ENCODE measurements at regions not wholly inside any gene's neighbourhood (a gene's known extent, or its start where the extent isn't known, plus 50 kb on each side); places are given as distances from the start of the nearest gene placed in this dataset.
"Not testable (repeated sequence)": the region's sequence is repeated elsewhere in the genome, so short reads cannot be mapped to it uniquely, and the experiment has no call there.

DNA sequence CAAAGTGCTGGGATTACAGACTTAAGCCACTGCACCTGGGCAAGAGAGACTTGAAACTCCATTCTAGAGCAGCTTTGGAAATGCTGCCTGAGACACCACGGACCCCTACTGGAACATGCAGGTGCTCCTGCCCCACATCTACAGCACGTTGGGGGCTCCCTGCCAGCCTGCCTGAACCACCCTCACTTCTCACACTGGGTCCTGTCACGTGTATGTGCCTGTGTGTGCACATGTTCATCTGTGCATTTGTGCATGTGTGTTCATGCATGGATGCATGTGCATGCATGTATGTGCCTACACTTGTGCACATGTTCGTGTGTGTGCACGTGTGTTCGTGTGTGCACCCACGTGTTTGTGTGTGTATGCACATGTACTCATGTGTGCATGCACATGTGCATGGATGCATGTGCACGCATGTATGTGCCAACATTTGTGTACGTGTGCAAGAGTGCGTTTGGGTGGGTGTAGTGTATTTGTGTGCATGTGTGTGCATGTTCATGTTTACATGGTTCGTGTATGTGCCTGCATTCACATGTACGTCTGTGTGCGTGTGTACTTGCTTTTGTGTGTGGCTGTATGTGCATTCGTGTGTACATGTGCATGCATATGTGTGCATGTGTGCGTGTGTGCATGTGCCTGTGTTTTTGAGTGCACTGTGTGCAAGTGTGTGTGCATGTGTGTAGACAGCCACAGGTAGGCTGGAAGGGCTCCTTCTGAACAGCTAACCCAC lies 428.1 kb upstream of the ZNF722 start:
- H3K4me1 ChIP-seq; DNase-seq (ENCODE audit: extremely low spot score); H3K27me3 ChIP-seq; H3K36me3 ChIP-seq; H3K27ac ChIP-seq (replicated peaks in 1 of 4); H3K4me3 ChIP-seq; intact Hi-C loops (cut with DNase I): not testable (repeated sequence)
- 74% methylated on average over 15 of the region's 15 CpGs for WGBS
- peaks cover 0 to 13% (median 0%) of the 10 kb centered on the region in 4 donors for H3K9me3 ChIP-seq

DNA sequence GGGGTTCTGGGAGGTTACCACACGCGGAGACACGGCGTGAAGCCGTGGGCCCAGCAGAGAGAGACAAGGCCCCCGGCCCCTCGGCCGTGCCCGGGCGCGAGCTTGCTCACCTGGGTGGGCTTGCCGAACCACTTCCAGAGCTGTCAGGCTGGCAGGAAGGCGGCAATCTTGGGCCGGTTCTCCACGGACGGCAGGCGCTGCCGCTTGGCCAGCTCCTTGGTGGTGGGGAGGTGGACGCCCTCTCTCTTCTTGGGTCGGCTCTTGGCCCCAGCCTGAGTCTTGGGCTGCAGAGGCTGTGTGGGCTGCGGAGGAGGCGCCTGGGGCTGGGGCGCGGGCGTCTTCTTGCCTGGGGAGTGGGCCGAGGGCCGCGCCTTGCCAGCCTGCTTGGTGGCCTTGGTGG lies 426.5 kb upstream of the ZNF722 start:
- DNase-seq (ENCODE audit: extremely low spot score); H3K27ac ChIP-seq (replicated peaks in 1 of 4); H3K4me3 ChIP-seq; H3K36me3 ChIP-seq; H3K4me1 ChIP-seq; intact Hi-C loops (cut with DNase I); H3K27me3 ChIP-seq: not testable (repeated sequence)
- H3K9me3 ChIP-seq, result peaks cover 0 to 16% (median 8%) of the 10 kb centered on the region in 4 donors
- WGBS, result 78% methylated on average over 11 of the region's 28 CpGs

DNA sequence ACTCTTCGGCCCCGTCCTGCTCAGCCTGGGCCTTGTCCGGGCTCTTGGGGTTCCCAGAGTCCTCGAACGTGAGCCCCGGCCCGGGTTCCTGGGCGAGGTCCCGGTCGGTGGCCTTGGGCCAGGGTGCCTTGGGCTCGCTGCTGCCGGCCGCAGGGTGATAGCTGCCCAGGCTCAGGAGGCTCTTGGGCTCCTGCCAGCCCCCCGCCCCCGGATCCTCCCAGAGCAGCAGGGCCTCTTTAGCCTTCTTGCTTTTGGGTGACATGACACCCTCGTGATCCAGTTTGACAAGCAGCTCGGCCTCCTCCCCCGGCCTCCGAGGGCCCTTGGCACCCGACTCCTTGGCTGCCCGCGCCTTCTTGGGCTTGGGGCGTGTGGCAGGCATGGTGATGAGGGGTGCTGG lies 425.7 kb upstream of the ZNF722 start:
- 100% methylated on average over 4 of the region's 23 CpGs for WGBS
- H3K4me1 ChIP-seq; H3K27ac ChIP-seq (replicated peaks in 1 of 4); H3K36me3 ChIP-seq; H3K4me3 ChIP-seq; intact Hi-C loops (cut with DNase I); DNase-seq (ENCODE audit: extremely low spot score); H3K27me3 ChIP-seq: not testable (repeated sequence)
- H3K9me3 ChIP-seq, result peaks cover 0 to 21% (median 8%) of the 10 kb centered on the region in 4 donors

DNA sequence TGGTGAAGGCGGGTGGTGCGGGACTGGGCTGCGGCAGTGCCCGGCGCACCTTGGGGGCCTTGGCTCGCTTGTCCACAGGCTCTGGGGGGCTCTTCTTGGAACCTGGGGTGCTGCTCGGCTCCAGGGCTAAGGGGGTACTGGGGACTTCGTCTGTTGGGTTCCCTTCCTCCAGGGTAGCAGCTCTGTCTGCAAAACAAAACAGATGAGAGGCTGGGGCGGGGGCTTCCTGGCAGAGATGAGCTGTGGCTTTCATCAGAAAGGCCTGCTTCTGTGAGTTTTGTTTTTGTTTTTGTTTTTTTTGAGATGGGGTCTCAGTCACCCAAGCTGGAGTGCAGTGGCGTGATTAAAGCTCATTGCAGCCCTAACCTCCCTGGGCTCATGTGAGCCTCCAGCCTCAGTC lies 425.2 kb upstream of the ZNF722 start:
- H3K27ac ChIP-seq (replicated peaks in 1 of 4); H3K4me3 ChIP-seq; H3K4me1 ChIP-seq; DNase-seq (ENCODE audit: extremely low spot score); H3K36me3 ChIP-seq; H3K27me3 ChIP-seq; intact Hi-C loops (cut with DNase I): not testable (repeated sequence)
- peaks cover 0 to 24% (median 8%) of the 10 kb centered on the region in 4 donors for H3K9me3 ChIP-seq
- 59% methylated on average over 4 of the region's 10 CpGs for WGBS

DNA sequence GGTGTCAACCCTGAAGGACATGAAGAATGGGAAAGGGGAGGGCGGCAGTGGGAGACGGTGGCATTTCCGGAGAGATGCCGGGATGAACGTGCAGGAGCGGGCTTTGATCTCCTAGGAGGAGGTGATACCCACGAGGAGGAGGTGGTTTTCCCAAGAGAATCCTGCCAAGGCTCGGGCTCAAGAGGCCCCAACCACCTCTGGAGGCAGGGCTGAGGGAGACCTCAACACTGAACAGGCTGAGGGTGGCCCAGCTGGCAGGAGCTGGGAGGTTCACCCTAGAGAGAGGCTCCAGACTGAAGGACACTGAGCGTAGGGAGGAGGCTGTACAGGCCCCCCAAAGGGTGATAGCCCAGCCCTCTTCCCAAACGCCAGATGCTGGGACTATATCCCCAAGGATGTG lies 422.2 kb upstream of the ZNF722 start:
- WGBS, result 61% methylated on average over 9 of the region's 10 CpGs

DNA sequence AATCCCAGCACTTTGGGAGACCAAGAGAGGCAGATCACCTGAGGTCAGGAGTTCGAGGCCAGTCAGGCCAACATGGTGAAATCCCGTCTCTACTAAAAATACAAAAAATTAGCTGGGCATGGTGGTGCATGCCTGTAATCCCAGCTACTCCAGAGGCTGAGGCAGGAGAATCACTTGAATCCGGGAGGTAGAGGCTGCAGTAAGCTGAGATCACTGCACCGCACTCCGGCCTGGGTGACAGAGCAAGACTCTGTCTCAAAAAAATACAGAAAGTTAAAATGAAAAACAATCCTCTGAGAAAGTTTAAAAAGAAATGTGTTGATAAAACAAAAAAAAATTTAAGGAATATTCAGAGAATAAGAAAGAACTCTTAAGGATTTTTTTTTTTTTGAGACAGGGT lies 421.6 kb upstream of the ZNF722 start:
- H3K36me3 ChIP-seq; intact Hi-C loops (cut with DNase I); H3K4me3 ChIP-seq; H3K4me1 ChIP-seq; H3K27ac ChIP-seq (replicated peaks in 1 of 4); DNase-seq (ENCODE audit: extremely low spot score); H3K27me3 ChIP-seq: not testable (repeated sequence)
- 65% methylated on average over 4 of the region's 5 CpGs for WGBS
- H3K9me3 ChIP-seq, result peaks cover 0 to 39% (median 21%) of the 10 kb centered on the region in 4 donors

More for the DNA sequence above, 422.2 kb upstream of the ZNF722 start:
- DNase-seq (ENCODE audit: extremely low spot score); H3K4me3 ChIP-seq; H3K27ac ChIP-seq (replicated peaks in 1 of 4); H3K27me3 ChIP-seq; H3K4me1 ChIP-seq; intact Hi-C loops (cut with DNase I); H3K36me3 ChIP-seq: not testable (repeated sequence)
- peaks cover 0 to 40% (median 21%) of the 10 kb centered on the region in 4 donors for H3K9me3 ChIP-seq

DNA sequence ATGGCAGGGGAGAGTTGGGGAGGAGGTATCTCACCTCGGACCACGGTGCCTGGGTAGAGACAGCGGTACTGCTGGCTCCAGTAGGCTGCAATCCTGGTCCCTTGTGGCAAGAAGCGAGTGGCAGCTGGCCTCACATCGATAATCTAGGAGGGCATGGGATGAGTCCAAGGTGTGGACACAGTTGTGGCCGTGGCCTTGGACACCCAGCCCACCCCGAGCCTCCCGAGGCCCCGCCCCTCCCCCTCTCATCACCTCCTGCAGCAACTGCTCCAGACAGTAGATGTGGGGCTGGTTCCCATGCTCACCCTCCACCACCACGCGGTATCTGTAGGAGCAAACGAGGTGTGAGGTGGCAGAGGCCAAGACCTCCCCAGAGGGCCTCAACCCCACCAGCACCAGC lies 418.6 kb upstream of the ZNF722 start:
- H3K9me3 ChIP-seq, result peaks cover 0 to 36% (median 21%) of the 10 kb centered on the region in 4 donors
- not testable (repeated sequence) for DNase-seq (ENCODE audit: extremely low spot score)

DNA sequence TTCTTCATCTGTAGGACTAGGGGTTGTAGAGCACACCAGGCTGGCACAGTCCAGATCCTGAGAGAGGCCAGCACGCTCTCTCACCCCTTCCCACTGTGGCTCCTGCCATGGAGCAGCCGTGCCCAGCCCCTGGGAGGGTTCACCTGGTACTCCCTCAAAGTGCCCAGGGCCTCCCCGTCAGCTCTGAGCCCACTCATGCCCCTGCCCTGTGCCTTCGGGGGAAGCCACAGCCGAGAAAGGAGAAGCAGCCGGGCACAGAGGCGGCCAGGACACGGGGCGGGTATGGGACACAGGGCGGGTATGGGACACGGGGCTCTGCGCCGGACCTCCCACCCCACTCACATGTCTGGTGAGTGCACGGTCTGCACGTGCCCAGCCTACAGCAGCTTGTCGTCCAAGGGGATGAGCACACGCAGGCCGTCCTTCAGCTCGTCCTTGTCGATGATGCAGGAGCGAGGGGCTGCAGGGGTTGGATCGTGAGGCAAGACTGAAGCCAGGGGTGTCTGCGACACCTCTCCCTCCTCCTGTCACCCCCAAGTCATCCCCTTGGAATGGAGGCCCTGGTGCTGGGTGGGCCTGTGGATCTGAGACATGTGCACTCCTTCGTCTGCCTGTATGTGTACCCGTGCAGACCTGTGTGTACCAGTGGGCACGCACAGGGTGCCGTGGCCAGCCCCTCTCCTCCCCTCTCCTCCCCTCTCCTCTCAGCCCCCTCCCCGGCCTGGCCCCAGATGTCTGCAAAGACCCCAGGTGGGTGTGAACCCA lies 417.9 kb upstream of the ZNF722 start:
- H3K4me1 ChIP-seq; H3K36me3 ChIP-seq; H3K27ac ChIP-seq (replicated peaks in 1 of 4); DNase-seq (ENCODE audit: extremely low spot score); H3K27me3 ChIP-seq; intact Hi-C loops (cut with DNase I); H3K4me3 ChIP-seq: not testable (repeated sequence)
- no CpG with 5 or more reads among the region's 28 CpGs for WGBS
- peaks cover 0 to 36% (median 21%) of the 10 kb centered on the region in 4 donors for H3K9me3 ChIP-seq

More for the DNA sequence above, 418.6 kb upstream of the ZNF722 start:
- H3K27me3 ChIP-seq; intact Hi-C loops (cut with DNase I); H3K4me3 ChIP-seq; H3K27ac ChIP-seq (replicated peaks in 1 of 4); H3K4me1 ChIP-seq; H3K36me3 ChIP-seq: not testable (repeated sequence)
- WGBS, result 74% methylated on average over 3 of the region's 12 CpGs

DNA sequence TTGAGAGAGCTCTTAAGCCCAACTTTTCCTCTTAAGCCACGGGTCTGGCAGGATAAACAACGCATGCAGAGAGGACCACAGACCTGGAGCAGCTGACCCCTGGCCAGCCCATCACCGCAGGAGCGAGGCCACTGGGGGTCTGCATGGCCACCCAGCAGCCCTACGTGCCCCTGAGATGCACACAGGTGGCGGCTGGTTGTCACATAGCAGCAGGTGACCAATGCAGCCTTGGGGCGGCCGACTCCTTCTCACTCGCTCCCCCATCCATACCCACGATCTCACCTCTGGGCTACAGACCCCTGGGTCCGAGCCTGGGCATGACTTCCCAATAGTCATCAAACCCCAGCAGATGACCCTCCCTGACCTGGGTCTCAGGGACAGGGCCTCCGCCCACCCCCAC lies 415.9 kb upstream of the ZNF722 start:
- 87% methylated on average over 8 of the region's 12 CpGs for WGBS

DNA sequence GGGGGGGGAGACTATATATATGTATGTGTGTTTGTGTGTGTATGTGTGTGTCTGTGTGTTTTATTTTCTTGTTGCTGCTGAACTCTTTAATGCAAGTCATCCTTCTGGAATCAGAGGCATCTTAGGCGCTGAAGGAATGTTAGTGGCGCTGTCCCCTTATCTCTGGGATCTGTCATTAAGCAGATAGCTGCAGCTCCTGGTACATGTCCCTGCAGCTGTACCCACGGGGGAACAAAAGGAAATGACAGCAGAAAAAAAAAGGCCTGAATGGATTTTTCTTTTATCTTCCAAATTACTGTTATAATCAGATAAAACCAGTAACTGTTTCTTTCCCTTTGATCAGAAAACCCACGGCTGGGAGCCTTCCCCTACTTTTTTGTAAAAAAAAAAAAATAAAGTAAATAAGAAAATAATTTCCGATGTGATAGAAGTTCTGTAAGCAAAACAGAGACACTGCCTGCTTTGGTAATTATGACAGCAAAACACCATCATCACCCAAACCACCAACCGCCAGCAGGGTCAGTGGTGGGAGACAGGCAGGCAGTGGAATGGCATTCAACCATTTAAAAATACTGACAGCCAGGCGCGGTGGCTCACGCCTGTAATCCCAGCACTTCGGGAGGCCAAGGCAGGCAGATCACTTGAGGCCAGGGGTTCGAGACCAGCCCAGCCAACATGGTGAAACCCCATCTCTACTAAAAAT lies 411.3 kb upstream of the ZNF722 start:
- H3K9me3 ChIP-seq; DNase-seq (ENCODE audit: extremely low spot score); H3K27ac ChIP-seq (replicated peaks in 1 of 4); H3K36me3 ChIP-seq; H3K4me3 ChIP-seq; intact Hi-C loops (cut with DNase I); H3K4me1 ChIP-seq; H3K27me3 ChIP-seq: not testable (repeated sequence)
- WGBS, result 81% methylated on average over 3 of the region's 11 CpGs

More for the DNA sequence above, 415.9 kb upstream of the ZNF722 start:
- H3K27ac ChIP-seq (replicated peaks in 1 of 4); H3K36me3 ChIP-seq; H3K4me3 ChIP-seq; H3K27me3 ChIP-seq; H3K4me1 ChIP-seq; DNase-seq (ENCODE audit: extremely low spot score); intact Hi-C loops (cut with DNase I): not testable (repeated sequence)
- H3K9me3 ChIP-seq, result peaks cover 0 to 24% (median 13%) of the 10 kb centered on the region in 4 donors

DNA sequence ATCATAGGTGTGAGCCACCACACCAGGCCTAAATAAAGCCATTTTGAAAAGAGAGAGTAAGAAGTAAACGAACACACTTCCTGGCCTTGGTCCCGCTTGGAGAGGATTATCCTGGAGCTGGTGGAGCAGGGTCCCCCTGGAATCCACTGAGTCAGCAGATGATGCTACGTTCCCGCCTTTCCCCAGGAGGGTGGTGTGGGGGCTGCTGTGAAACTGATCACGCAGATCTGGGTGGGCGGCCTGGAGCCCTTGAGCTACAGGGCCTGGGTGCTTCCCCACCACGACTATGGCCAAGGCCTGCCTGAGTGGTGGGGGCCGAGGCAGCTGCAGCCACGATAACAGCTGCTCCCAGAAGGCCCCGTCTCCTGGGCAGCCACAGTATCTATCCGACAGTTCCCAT lies 407.4 kb upstream of the ZNF722 start:
- H3K9me3 ChIP-seq; H3K27me3 ChIP-seq; H3K27ac ChIP-seq (replicated peaks in 1 of 4); H3K4me3 ChIP-seq; H3K4me1 ChIP-seq; DNase-seq (ENCODE audit: extremely low spot score); H3K36me3 ChIP-seq; intact Hi-C loops (cut with DNase I): not testable (repeated sequence)
- 91% methylated on average over 5 of the region's 11 CpGs for WGBS

DNA sequence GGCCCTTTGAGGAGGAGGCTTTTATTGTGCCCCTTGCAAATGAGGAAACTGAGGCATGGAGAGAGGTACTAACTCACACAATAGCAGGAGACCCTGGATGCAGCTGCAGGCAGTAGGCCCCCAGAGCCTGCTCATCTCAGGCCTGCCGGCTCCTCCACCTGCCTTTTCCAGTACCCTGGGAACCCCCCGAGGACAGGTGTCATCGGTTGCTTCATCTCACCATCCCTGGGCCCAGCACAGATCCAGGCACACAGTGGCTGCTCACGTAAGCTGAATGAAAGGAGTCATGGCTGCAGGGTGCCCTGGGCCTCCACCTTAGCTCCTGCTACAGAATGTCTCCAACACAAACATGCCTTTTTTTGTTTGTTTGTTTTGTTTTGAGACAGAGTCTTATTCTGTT lies 394.8 kb upstream of the ZNF722 start:
- H3K27ac ChIP-seq (replicated peaks in 1 of 4); H3K9me3 ChIP-seq; H3K36me3 ChIP-seq; H3K4me1 ChIP-seq; H3K4me3 ChIP-seq; intact Hi-C loops (cut with DNase I); DNase-seq (ENCODE audit: extremely low spot score); H3K27me3 ChIP-seq: not testable (repeated sequence)
- WGBS, result no CpG with 5 or more reads among the region's 4 CpGs

All from esophagus muscularis mucosa (tissue), 4 donors.